ENCODE measurements at regions not wholly inside any gene's neighbourhood (a gene's known extent, or its start where the extent isn't known, plus 50 kb on each side); places are given as distances from the start of the nearest gene placed in this dataset.

DNA sequence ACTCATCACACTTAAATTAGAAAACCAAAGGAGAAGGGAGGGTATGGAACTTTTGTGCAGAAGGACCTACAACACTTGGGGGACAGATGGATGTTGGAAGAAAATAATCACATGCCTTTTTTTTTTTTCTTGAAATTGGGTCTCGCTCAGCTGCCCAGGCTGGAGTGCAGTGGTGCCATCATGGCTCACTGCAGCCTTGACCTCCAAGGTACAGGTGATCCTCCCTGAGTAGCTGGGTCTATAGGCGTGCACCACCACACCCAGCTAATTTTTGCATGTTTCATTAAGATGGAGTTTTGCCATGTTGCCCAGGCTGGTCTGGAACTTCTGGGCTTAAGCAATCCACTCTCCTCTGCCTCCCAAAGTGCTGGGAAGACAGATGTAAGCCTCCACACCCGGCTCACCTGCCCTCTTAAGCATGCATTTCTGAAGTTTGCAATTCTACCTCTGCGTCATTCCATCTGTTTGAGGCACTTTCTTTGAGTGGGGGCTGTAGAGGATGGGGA, 370.8 kb upstream of the JARID2 start:
- Histone ChIP-seq H3K4me1 (ENCODE audit: insufficient read depth) (peaks cover 9% of the 10 kb centered on the region), H3K9me2 (ENCODE audit: insufficient read depth) (no peaks in the 10 kb centered on the region), H4K20me1 (replicated peaks; ENCODE audit: insufficient read depth) (no peaks in the 10 kb centered on the region), H2AFZ (no peak overlapping the region), H3K79me2 (replicated peaks; ENCODE audit: insufficient read depth) (no peaks in the 10 kb centered on the region), H3K27me3 (ENCODE audit: insufficient read depth) (no peaks in the 10 kb centered on the region), H3K27ac (ENCODE audit: low read depth) (no peak overlapping the region), H3K4me3 (no peak overlapping the region), H3K4me2 (no peak overlapping the region), H3F3A (replicated peaks; ENCODE audit: low read depth) (no peaks in the 10 kb centered on the region), H3K36me3 (ENCODE audit: insufficient read depth) (no peaks in the 10 kb centered on the region)
- peaks cover 7% of the 10 kb centered on the region for H3K27me3 Mint-ChIP-seq (ENCODE audit: insufficient read depth, low read depth, poor library complexity)
- no peak for TF ChIP-seq ZNF331 (CRISPR knock-in tag; IDR thresholded peaks at IDR 0.05; ENCODE audit: low read depth)
- TF ChIP-seq, protein P1, sequence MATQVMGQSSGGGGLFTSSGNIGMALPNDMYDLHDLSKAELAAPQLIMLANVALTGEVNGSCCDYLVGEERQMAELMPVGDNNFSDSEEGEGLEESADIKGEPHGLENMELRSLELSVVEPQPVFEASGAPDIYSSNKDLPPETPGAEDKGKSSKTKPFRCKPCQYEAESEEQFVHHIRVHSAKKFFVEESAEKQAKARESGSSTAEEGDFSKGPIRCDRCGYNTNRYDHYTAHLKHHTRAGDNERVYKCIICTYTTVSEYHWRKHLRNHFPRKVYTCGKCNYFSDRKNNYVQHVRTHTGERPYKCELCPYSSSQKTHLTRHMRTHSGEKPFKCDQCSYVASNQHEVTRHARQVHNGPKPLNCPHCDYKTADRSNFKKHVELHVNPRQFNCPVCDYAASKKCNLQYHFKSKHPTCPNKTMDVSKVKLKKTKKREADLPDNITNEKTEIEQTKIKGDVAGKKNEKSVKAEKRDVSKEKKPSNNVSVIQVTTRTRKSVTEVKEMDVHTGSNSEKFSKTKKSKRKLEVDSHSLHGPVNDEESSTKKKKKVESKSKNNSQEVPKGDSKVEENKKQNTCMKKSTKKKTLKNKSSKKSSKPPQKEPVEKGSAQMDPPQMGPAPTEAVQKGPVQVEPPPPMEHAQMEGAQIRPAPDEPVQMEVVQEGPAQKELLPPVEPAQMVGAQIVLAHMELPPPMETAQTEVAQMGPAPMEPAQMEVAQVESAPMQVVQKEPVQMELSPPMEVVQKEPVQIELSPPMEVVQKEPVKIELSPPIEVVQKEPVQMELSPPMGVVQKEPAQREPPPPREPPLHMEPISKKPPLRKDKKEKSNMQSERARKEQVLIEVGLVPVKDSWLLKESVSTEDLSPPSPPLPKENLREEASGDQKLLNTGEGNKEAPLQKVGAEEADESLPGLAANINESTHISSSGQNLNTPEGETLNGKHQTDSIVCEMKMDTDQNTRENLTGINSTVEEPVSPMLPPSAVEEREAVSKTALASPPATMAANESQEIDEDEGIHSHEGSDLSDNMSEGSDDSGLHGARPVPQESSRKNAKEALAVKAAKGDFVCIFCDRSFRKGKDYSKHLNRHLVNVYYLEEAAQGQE (IDR thresholded peaks at IDR 0.05; ENCODE audit: unreplicated experiment) = no peak
- TF ChIP-seq EZH2phosphoT487 (IDR thresholded peaks at IDR 0.05; ENCODE audit: unreplicated experiment) = no peak
- TF ChIP-seq ZNF114 (CRISPR knock-in tag; IDR thresholded peaks at IDR 0.05) = no peak
- TF ChIP-seq NANOG (IDR thresholded peaks at IDR 0.05; ENCODE audit: borderline replicate concordance) = no peak
- TF ChIP-seq, protein P2, sequence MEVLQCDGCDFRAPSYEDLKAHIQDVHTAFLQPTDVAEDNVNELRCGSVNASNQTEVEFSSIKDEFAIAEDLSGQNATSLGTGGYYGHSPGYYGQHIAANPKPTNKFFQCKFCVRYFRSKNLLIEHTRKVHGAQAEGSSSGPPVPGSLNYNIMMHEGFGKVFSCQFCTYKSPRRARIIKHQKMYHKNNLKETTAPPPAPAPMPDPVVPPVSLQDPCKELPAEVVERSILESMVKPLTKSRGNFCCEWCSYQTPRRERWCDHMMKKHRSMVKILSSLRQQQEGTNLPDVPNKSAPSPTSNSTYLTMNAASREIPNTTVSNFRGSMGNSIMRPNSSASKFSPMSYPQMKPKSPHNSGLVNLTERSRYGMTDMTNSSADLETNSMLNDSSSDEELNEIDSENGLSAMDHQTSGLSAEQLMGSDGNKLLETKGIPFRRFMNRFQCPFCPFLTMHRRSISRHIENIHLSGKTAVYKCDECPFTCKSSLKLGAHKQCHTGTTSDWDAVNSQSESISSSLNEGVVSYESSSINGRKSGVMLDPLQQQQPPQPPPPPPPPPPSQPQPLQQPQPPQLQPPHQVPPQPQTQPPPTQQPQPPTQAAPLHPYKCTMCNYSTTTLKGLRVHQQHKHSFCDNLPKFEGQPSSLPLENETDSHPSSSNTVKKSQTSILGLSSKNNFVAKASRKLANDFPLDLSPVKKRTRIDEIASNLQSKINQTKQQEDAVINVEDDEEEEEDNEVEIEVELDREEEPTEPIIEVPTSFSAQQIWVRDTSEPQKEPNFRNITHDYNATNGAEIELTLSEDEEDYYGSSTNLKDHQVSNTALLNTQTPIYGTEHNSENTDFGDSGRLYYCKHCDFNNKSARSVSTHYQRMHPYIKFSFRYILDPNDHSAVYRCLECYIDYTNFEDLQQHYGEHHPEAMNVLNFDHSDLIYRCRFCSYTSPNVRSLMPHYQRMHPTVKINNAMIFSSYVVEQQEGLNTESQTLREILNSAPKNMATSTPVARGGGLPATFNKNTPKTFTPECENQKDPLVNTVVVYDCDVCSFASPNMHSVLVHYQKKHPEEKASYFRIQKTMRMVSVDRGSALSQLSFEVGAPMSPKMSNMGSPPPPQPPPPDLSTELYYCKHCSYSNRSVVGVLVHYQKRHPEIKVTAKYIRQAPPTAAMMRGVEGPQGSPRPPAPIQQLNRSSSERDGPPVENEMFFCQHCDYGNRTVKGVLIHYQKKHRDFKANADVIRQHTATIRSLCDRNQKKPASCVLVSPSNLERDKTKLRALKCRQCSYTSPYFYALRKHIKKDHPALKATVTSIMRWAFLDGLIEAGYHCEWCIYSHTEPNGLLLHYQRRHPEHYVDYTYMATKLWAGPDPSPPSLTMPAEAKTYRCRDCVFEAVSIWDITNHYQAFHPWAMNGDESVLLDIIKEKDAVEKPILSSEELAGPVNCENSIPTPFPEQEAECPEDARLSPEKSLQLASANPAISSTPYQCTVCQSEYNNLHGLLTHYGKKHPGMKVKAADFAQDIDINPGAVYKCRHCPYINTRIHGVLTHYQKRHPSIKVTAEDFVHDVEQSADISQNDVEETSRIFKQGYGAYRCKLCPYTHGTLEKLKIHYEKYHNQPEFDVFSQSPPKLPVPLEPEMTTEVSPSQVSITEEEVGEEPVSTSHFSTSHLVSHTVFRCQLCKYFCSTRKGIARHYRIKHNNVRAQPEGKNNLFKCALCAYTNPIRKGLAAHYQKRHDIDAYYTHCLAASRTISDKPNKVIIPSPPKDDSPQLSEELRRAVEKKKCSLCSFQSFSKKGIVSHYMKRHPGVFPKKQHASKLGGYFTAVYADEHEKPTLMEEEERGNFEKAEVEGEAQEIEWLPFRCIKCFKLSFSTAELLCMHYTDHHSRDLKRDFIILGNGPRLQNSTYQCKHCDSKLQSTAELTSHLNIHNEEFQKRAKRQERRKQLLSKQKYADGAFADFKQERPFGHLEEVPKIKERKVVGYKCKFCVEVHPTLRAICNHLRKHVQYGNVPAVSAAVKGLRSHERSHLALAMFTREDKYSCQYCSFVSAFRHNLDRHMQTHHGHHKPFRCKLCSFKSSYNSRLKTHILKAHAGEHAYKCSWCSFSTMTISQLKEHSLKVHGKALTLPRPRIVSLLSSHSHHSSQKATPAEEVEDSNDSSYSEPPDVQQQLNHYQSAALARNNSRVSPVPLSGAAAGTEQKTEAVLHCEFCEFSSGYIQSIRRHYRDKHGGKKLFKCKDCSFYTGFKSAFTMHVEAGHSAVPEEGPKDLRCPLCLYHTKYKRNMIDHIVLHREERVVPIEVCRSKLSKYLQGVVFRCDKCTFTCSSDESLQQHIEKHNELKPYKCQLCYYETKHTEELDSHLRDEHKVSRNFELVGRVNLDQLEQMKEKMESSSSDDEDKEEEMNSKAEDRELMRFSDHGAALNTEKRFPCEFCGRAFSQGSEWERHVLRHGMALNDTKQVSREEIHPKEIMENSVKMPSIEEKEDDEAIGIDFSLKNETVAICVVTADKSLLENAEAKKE (CRISPR knock-in tag; IDR thresholded peaks at IDR 0.05) = no peak
- no peak for TF ChIP-seq CREB1 (CRISPR knock-in tag; IDR thresholded peaks at IDR 0.05; ENCODE audit: low read depth)
- TF ChIP-seq, protein P3, sequence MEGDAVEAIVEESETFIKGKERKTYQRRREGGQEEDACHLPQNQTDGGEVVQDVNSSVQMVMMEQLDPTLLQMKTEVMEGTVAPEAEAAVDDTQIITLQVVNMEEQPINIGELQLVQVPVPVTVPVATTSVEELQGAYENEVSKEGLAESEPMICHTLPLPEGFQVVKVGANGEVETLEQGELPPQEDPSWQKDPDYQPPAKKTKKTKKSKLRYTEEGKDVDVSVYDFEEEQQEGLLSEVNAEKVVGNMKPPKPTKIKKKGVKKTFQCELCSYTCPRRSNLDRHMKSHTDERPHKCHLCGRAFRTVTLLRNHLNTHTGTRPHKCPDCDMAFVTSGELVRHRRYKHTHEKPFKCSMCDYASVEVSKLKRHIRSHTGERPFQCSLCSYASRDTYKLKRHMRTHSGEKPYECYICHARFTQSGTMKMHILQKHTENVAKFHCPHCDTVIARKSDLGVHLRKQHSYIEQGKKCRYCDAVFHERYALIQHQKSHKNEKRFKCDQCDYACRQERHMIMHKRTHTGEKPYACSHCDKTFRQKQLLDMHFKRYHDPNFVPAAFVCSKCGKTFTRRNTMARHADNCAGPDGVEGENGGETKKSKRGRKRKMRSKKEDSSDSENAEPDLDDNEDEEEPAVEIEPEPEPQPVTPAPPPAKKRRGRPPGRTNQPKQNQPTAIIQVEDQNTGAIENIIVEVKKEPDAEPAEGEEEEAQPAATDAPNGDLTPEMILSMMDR (conservative IDR thresholded peaks at IDR 0.05; ENCODE audit: low read depth in 2 of 2) = no peak
- H3K27ac Mint-ChIP-seq = peak overlapping the region; percentile 58; the same call in 1 of the 2 replicates
- no peak overlapping the region for H3K4me3 Mint-ChIP-seq
- no peaks in the 10 kb centered on the region for H3K9me3 Mint-ChIP-seq
- no peaks in the 10 kb centered on the region for H3K36me3 Mint-ChIP-seq (ENCODE audit: low read depth)
- ATAC-seq (no peak), DNase-seq (ENCODE audit: low spot score) (no peak)
- H3K4me1 Mint-ChIP-seq = peaks cover 42% of the 10 kb centered on the region
